ENCODE measurements at regions not wholly inside any gene's neighbourhood (a gene's known extent, or its start where the extent isn't known, plus 50 kb on each side); places are given as distances from the start of the nearest gene placed in this dataset.

GRCh38 chr10:78925800-78926319 lies 142.9 kb upstream of the ZMIZ1 start:
- CTCF ChIA-PET, result interaction anchor here (0.6 to 1.1 kb wide), 2 partner anchors 143 to 984 kb away, joined by 7 to 11 read pairs; partner anchors contain the start of gene ZMIZ1
- no peak overlapping the region for H2AFZ ChIP-seq
- intact Hi-C loops (cut with micrococcal nuclease; ENCODE audit: unreplicated experiment), result loop anchor here (2.0 to 5.0 kb wide), 8 partner anchors 39 to 304 kb away; no protein-coding TSS in a partner anchor

DNA sequence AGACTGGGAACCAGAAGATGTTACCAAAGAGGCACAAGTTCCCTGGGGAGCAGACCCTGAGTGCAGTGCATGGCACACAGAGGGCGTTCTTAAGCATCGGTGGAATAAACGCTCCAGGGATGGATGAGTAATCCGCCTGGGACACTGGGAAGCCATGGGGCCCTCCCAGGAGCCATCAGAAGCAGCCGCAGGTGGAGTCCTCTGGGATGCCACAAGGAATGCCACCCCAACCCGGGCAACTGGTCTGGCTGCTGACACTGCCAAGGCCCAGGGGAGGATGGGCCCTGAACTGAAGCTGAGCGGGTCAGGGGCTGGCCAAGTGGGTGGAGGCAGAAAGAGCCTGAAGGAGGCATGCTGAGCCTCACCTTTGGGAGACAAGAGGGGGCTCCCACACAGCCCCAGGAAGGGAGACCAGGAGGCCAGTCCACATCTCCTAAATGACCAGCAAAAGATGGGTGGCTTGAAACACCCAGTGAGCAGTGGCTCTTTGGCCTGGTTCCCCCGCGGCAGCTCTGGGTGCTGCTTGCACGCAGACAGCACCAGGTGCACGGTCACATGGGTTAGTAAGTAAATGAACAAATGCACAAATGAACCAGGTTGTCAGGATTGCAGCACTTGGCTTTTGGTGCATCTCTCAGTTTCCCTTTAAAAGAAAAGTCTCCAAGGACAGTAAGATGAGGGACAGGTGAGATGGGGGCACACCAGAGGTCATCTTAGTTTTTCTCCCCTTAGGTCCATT lies 141.3 kb upstream of the ZMIZ1 start:
- Histone ChIP-seq H3K79me2 (ENCODE audit: low read depth) (no peaks in the 10 kb centered on the region), H3K4me2 (peak overlapping the region; percentile 78), H3K4me1 (replicated peaks; ENCODE audit: insufficient read depth) (peaks cover 94% of the 10 kb centered on the region), H2AFZ (peak overlapping the region; percentile 57), H3K4me3 (peak overlapping the region; percentile 19; the same call in 1 of the 2 replicates), H3K9me2 (ENCODE audit: insufficient read depth) (no peaks in the 10 kb centered on the region), H3K27ac (peak overlapping the region; percentile 88), H3K9me3 (ENCODE audit: insufficient read depth, low read depth) (no peaks in the 10 kb centered on the region), H3K36me3 (ENCODE audit: low read depth) (no peaks in the 10 kb centered on the region), H3F3A (ENCODE audit: insufficient read depth, low read depth) (peaks cover 51% of the 10 kb centered on the region), H3K27me3 (ENCODE audit: insufficient read depth, low read depth) (no peaks in the 10 kb centered on the region), H4K20me1 (ENCODE audit: insufficient read depth) (no peaks in the 10 kb centered on the region)
- CTCF ChIA-PET, result interaction anchor here (0.5 kb wide), 1 partner anchor 322 kb away, joined by 3 read pairs; no protein-coding TSS in a partner anchor
- DNase-seq, result peak; percentile 97 to 99
- TF ChIP-seq, protein P1, sequence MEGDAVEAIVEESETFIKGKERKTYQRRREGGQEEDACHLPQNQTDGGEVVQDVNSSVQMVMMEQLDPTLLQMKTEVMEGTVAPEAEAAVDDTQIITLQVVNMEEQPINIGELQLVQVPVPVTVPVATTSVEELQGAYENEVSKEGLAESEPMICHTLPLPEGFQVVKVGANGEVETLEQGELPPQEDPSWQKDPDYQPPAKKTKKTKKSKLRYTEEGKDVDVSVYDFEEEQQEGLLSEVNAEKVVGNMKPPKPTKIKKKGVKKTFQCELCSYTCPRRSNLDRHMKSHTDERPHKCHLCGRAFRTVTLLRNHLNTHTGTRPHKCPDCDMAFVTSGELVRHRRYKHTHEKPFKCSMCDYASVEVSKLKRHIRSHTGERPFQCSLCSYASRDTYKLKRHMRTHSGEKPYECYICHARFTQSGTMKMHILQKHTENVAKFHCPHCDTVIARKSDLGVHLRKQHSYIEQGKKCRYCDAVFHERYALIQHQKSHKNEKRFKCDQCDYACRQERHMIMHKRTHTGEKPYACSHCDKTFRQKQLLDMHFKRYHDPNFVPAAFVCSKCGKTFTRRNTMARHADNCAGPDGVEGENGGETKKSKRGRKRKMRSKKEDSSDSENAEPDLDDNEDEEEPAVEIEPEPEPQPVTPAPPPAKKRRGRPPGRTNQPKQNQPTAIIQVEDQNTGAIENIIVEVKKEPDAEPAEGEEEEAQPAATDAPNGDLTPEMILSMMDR (conservative IDR thresholded peaks at IDR 0.05), result no peak; the same call in 1 of the 2 replicates
- TF ChIP-seq EZH2 (IDR thresholded peaks at IDR 0.05; ENCODE audit: low read depth), result no peak
- BruUV-seq (replicated peaks), result no TSS peak
- intact Hi-C loops (cut with micrococcal nuclease; ENCODE audit: unreplicated experiment), result loop anchor here (1.0 to 5.0 kb wide), 9 partner anchors 37 to 305 kb away; no protein-coding TSS in a partner anchor
- POLR2A ChIA-PET (ENCODE audit: unreplicated experiment), result no interaction called here

More at GRCh38 chr10:78925800-78926319, 142.9 kb upstream of the ZMIZ1 start:
- no peaks in the 10 kb centered on the region for H4K20me1 ChIP-seq (ENCODE audit: insufficient read depth)
- TF ChIP-seq EZH2 (IDR thresholded peaks at IDR 0.05; ENCODE audit: low read depth), result no peak
- TF ChIP-seq, protein P1 (conservative IDR thresholded peaks at IDR 0.05), result no peak
- H3K4me3 ChIP-seq, result no peak overlapping the region
- peaks cover 36% of the 10 kb centered on the region for H3F3A ChIP-seq (ENCODE audit: insufficient read depth, low read depth)
- peak overlapping the region; percentile 78 for H3K4me2 ChIP-seq
- no peaks in the 10 kb centered on the region for H3K9me3 ChIP-seq (ENCODE audit: insufficient read depth, low read depth)
- H3K27me3 ChIP-seq (ENCODE audit: insufficient read depth, low read depth), result no peaks in the 10 kb centered on the region
- H3K36me3 ChIP-seq (ENCODE audit: low read depth), result no peaks in the 10 kb centered on the region
- no peaks in the 10 kb centered on the region for H3K79me2 ChIP-seq (ENCODE audit: low read depth)
- no TSS peak for BruUV-seq (replicated peaks)
- POLR2A ChIA-PET (ENCODE audit: unreplicated experiment), result interaction anchor here (0.6 to 0.7 kb wide), 2 partner anchors 49 to 192 kb away, joined by 3 to 4 read pairs; no protein-coding TSS in a partner anchor
- H3K9me2 ChIP-seq (ENCODE audit: insufficient read depth), result no peaks in the 10 kb centered on the region
- H3K27ac ChIP-seq, result peak overlapping the region; percentile 88
- H3K4me1 ChIP-seq (replicated peaks; ENCODE audit: insufficient read depth), result peaks cover 79% of the 10 kb centered on the region
- DNase-seq, result peak; percentile 56 to 97

DNA sequence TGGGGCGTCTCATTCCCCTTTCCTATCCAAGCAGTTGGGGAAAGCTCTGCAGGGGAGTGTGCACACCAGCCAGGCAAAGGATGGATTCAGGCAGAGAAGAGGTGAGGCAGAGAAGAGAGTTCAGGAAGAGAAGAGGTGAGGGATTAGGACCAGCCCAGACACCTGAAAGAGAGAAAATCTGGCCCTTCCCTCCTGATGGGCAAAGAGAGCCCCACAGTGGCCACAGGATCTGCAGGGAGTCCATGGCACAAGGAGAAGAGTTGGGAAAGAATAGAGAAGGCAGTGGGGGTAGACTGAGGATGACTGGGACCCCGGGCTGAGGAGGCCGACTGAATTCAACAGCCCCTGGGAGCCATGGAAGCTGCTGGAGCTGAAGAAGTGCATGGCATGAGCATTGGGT lies 140.4 kb upstream of the ZMIZ1 start:
- intact Hi-C loops (cut with micrococcal nuclease; ENCODE audit: unreplicated experiment), result loop anchor here (5.0 kb wide), 3 partner anchors 131 to 306 kb away; no protein-coding TSS in a partner anchor
- Histone ChIP-seq H3K36me3 (ENCODE audit: low read depth) (no peaks in the 10 kb centered on the region), H3K27me3 (ENCODE audit: insufficient read depth, low read depth) (no peaks in the 10 kb centered on the region), H3K4me1 (replicated peaks; ENCODE audit: insufficient read depth) (peaks cover 99% of the 10 kb centered on the region), H3K27ac (peak overlapping the region; percentile 88), H2AFZ (no peak overlapping the region), H3K4me2 (peak overlapping the region; percentile 78), H3K9me2 (ENCODE audit: insufficient read depth) (no peaks in the 10 kb centered on the region), H4K20me1 (ENCODE audit: insufficient read depth) (no peaks in the 10 kb centered on the region), H3K9me3 (ENCODE audit: insufficient read depth, low read depth) (no peaks in the 10 kb centered on the region), H3K4me3 (no peak overlapping the region), H3K79me2 (ENCODE audit: low read depth) (no peaks in the 10 kb centered on the region), H3F3A (ENCODE audit: insufficient read depth, low read depth) (peaks cover 56% of the 10 kb centered on the region)
- no peak for DNase-seq
- ChIA-PET CTCF (no interaction called here), POLR2A (ENCODE audit: unreplicated experiment) (no interaction called here)
- BruUV-seq (replicated peaks), result no TSS peak
- TF ChIP-seq, protein P1 (conservative IDR thresholded peaks at IDR 0.05), result no peak
- TF ChIP-seq EZH2 (IDR thresholded peaks at IDR 0.05; ENCODE audit: low read depth), result no peak

Data from PC-9 (cell line).